ENCODE measurements at regions not wholly inside any gene's neighbourhood (a gene's known extent, or its start where the extent isn't known, plus 50 kb on each side); places are given as distances from the start of the nearest gene placed in this dataset.
"Not testable (repeated sequence)": the region's sequence is repeated elsewhere in the genome, so short reads cannot be mapped to it uniquely, and the experiment has no call there.

DNA sequence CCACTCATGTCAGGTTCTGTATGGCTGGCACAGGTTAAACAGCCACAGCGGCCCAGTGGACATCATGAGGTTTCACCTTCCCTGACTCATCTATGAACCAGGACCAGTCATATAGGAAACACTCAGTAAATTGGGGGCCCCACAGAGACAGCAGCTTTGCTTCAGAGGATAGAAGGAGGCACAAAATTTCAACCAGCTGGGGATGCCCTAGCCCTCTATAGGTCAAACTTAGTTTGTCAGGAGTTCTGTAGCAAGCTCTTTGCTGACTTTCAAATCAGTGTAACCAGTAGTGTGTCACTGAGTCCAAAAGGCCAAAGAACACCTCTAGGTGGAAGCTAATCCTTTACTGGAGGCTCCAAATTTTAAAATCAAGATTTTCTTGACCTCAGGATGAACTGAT, 4157.8 kb upstream of the TPTE start:
- DNase-seq (ENCODE audit: low spot score) = not testable (repeated sequence)

DNA sequence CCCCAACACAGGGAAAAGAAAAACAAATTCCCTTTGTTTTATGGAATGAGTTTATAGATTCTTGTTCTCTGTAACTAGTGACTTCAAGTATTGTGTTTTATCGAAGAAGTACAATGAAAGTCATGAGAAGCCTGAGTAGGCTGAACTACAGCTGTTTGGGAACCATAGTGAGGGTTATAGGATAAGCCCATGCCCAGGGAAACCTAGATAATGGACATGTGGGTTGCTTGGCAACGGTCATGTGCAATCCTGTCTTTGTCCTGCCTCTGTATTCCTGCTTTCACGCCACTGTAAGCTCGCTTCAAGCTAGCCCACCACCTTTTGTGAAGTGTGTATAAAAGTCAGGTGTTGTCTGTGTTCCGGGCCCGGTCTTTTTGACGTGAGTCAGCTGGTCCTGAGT, 4152.6 kb upstream of the TPTE start:
- not testable (repeated sequence) for DNase-seq (ENCODE audit: low spot score)

DNA sequence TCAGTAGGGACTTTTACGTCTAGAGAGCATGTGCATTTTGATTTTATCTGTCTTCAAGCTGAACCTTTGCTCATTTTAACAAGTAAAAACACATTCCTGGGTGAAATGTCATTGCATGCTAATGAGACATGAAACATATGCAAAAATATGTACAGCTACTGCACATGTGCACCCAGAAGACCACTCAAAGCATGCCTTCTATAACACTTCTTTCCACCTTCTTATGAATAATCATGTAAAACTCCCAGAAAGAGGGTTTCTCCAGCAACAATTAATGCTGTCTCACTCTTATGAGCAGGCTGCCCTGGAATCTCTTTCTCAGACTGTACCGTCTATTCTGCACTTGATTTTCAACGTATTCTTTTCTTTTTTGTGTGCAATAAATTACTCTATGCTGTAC, 4148.1 kb upstream of the TPTE start:
- DNase-seq (ENCODE audit: low spot score) = not testable (repeated sequence)

DNA sequence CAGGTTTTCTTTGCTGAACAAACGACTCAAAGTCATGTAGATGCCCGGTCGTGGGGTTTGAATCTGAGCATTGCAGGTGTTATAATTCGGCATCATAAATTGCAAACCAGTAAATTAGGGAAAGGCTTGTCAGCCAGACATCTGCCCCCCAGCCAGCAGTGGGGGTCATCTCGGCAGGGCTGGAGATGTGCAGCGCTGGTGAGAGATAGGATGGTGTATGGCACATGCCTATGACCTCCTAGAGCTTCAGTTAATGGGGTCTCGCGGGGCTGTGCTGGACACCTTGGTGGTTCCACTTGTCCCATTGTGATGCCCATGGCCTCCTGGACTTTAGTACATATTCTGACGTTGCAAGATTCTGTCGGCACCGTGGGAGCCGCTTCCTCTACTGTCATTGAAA, 4147.2 kb upstream of the TPTE start:
- not testable (repeated sequence) for DNase-seq (ENCODE audit: low spot score)

DNA sequence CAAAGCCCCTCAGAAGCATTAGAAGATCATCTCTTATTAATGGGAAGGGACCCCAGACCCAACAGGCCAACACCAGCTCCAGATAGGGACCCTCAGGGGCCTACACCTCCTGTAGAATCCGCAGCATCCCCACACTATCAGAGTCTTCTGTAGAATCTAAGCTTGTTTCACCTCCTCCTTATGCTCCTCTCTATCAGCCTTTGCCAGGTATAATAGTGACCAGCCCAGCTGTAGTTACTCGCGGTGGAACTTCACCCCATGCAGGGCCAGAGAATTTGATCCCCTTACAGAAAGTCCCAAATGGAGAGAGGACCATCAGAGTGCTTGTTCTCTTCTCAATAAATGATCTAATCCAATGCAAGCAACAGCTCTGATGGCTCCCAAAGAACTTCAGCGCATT, 4146.5 kb upstream of the TPTE start:
- DNase-seq (ENCODE audit: low spot score) = not testable (repeated sequence)

DNA sequence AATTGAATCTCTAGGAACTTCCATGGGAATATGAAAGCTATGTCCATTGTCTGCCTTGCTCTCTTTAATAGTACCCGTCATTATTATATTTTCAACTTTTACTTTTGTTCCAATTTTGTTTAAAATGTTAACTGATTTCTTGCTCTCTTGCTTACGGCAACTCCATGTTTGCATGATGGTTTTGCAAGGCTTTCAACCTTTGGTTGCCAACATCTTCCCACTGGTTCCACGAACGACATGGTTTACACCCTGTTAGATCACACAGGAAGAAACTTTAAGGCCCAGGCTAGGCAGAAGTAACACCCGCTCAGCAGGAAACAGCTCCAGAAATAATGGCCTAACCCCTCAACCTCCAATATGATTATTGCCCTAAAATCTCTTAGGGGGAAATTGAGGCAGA, 4145.6 kb upstream of the TPTE start:
- not testable (repeated sequence) for DNase-seq (ENCODE audit: low spot score)

DNA sequence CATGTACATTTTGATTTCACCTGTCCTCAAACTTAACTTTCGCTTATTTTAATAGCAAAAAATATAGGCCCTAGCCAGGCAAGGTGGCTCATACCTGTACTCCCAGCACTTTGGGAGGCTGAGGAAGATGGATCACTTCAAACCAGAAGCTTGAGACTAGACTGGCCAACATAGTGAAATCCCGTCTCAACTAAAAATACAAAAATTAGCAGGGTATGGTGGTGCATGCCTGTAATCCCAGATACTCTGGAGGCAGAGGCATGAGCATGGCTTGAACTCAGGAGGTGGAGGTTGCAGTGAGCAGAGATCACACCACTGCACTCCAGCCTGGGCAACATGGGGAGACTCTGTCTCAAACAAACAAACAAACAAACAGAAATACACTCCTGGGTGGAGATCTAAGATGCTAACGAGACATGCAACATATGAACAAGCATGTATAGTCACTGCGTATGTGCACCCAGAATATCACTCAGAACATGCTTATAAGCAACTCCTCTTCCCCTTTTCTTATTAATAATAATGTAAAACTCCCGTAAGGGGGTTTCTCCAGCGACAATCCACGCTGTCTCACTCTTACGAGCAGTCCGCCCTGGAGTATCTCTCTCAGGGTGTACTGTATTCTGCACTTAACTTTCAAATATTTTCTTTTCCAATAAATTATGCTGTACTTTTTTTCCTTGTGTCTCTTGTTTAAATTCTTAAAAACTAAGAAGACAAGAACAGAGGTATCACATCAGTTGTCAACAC, 4144.9 kb upstream of the TPTE start:
- DNase-seq (ENCODE audit: low spot score) = peak; percentile 0
